ENCODE measurements at regions not wholly inside any gene's neighbourhood (a gene's known extent, or its start where the extent isn't known, plus 50 kb on each side); places are given as distances from the start of the nearest gene placed in this dataset.

GRCh38 chr13:21967871-21968270 lies 297.0 kb downstream of the FGF9 start:
- DNase-seq = no peak

DNA sequence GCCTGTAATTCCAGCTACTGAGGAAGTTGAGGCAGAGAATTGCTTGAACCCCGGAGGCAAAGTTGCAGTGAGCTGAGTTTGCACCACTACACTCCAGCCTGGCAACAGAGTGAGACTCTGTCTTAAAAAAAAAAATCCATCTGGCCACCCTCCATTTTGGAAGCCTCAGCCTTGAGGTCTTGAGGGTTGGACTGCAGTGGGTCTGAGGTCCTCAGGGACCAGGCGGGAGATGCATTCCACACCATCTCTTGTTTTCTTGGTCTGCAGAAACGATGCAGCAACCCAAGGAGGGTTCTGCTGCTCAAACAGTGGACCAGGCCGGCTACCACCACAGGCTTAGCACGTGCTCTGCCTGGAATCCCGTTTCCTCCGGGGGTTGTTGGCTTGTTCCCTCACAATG lies 299.3 kb downstream of the FGF9 start:
- no peak for DNase-seq

GRCh38 chr13:21970918-21971317 lies 300.0 kb downstream of the FGF9 start:
- no peak for DNase-seq

DNA sequence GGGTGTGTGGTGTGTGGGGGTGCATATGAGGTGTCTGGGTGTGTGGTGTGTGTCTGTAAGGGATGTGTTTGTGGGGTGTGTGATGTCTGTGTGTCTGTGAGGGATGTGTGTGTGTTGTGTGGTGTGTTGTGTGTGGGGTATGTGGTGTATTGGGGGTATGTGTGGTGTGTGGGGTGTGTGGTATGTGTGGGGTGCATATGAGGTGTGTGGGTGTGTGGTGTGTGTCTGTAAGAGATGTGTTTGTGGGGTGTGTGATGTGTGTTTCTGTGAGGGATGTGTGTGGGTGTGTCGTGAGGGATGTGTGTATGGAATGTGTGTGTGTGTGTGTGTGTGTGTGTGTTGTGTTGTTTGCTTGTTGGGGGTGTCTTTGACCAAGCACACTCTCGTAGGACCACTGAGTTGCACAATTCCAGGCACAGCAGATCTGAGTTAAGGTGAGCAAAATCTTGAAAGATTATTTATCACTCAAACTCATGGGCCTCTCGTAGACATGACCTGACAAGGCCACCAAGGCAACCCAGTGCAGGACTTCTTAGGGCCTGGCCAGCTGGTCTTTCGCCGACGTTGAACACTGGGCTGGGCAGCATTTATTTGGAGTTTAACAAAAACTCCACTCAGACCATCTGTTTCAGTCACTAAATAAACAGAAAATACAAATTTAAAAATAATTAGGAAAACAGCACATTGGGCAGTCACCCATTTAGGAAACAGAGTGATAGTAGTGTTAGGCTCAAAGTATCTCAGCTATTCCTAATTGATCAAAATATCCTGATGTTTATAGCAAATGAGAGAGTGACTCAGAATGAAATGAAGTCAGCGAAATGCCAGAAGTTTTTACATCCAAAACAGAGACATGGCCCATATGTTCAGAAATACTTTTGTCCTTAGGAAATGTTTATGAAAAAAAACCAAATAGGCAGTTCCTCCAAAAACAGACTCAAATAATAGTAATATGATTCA lies 301.1 kb downstream of the FGF9 start:
- no peak for DNase-seq

DNA sequence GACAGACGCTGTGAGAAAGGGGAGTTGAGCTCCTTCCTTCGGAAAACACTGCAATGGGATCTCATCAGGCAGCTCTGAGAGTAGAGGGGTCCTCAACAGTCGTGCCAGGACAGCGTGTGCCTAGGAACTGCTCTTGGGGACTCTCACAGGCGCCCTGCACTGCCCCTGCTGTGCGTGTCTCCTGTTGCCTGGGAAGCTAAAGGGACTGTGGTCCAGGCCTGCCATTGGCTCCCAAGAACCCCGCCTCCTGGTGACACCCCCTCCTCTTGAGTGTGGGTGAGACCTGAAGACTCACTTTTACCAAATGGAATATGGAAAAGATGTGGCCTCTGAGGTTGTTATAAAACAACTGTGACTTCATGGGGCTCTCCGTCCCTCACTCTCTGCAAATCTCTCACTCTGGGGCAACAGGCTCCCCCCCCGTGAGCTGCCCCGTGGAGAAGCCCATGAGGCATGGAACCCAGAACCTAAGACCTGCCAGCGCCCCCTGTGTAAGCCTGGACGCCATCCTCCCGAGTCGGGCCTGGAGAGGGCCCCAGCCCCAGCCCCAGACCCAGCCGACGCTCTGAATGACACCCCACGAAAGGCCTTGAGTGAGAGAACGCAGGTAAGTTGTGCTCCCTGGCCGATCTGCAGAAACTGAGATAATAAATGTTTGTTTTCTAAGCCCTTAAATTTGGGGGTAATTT lies 302.7 kb downstream of the FGF9 start:
- no peak for DNase-seq

GRCh38 chr13:21974741-21975140 lies 303.9 kb downstream of the FGF9 start:
- DNase-seq = no peak

DNA sequence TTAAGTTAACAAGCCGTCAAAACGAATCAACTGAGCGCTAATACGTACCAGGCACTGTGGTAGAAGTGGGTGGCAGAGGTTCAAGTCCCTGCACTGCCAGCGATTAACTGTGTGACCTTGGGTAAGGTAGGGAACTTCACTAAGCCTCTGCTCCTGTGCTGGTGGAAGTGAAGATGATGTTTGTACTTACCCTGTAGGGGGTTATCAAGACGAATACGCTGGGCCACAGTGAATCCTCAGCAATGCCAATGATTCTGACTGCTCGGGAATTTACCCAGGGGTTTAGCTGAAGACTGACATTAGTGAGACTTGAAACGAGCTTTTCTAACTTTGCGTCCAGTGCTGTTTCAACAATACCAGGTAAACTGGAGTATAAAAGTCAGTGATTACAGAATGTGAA lies 305.3 kb downstream of the FGF9 start:
- no peak for DNase-seq

GRCh38 chr13:21979161-21979806 lies 308.4 kb downstream of the FGF9 start:
- DNase-seq = no peak

- DNase-seq = no peak
These were observed 309.2 kb downstream of the FGF9 start for GRCh38 chr13:21980049-21980448.

DNA sequence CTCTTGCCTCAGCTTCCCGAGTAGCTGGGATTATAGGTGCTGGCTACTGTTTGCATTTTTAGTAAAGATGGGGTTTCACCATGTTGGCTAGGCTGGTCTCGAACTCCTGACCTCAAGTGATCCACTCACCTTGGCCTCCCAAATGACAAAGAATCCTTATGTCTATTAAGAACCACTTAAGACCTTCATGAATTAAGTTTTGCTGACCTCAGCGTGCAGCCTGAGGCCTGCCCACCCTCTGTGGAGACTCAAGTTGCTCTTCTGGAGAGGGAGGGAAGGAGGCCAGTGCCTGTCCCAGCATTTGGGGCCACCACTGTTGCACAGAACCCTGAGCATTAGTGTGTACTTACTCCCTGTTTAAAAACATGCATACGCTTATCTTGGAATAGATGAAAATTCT lies 313.3 kb downstream of the FGF9 start:
- no peak for DNase-seq

DNA sequence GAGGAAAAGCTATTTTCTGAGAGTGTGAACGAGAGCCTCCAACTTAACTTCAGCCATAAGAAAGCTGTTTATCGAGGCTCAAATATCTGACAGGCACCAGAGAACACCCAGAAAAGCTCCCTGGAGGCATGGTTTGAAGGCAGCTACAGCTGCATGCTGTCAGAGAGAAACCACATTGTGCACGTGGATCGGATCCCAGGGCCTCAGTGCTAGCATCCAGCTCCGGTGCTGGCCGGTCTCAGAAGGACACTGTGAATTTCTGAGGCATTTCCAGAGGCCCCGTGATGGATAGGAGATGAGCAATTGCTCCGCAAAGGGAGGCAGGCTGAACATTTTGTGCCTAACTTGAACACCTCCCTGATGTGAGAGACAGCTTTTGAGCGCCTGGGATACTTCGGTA lies 315.7 kb downstream of the FGF9 start:
- no peak for DNase-seq

DNA sequence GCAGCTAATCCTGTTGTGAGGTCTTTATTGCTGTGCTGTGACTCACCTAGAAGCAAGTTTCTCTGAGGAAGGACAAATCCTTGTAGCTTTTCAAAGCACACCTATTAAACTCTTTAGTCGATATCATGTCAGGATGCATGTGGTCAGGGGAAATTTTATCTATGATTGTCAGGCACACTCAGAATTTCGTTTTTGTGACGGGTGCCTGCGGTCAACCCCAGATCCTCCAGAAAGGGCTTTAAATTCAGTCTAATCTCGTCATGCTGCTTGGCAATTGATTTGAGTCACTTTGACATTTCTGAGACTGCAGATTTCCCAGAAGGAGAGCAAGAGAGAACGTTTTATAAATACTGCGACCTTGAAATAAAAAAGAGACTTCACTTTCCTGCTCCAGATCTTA lies 316.9 kb downstream of the FGF9 start:
- peak; percentile 24 for DNase-seq

DNA sequence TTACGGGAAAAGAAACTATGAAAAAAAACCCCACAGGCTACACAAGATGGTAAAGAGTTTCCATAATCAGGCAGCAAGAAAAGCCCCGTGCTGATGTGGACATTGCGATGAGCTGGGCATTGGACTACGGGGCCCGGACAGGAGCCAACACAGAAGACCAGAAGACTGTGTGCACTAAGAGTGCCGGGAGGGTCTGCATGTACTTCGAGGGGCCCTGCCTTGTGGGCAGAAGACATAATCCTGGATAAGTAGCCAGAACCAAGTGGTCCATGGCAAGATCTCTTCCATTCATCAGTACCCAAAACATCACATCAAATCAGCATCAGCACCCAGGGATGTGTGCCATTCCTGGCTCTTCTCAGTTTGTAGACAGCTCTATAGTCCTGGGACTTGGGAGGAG lies 317.8 kb downstream of the FGF9 start:
- no peak for DNase-seq

GRCh38 chr13:21996049-21996448 lies 325.2 kb downstream of the FGF9 start:
- no peak for DNase-seq

GRCh38 chr13:21997726-21998125 lies 326.9 kb downstream of the FGF9 start:
- no peak for DNase-seq

DNA sequence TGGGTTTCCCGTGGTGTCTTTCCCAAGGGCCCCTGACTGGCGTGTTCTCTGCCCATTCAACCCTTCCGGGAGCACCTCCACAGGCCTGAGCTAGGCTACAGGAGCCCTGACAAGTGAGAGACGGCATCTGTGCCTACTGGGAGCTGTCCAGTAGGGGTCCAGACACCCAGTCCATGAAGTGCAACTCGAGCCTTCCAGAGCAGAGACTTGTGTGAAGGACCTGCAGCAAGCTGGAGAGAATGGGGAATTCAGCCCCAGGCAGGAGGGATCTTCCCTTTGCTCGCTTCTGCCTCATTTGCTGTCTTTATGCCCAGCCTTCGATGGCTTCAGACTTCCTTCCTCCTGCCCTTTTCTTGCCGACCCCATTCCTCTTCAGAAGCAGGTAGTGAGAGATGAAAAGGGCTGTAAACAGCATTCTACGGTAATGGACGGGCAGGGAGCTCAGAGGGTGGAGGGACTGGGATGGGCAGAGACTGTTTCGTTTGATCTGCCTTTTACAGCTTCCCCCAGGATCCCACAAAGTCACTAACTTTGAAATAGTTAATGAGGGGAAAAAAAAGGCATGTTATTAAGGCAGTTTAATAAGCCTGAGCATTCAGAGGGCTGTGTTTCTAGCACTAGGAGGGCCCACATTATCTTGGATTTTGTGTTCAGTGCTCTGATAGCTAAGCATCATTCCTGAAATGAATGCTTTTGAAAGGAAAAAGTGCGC lies 327.6 kb downstream of the FGF9 start:
- DNase-seq = no peak

DNA sequence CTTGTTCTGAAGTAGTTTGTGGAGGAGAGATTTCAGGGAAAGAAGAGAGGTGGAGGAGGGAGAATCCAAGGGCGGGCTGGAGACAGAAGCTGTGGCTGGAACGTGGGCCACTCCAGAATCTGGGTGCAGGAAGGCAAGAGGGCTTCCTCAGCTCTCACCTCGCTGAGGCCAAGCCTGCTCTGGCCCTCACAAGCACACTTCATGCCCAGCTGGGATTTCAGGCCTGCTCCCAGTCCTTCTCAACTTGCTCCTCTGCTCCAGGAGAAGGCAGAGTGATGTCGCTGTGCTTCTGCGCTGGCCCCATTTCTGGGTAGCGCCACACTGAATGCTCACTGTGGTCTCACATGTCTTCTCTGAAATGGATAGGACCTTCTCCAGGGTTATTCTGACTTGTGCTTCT lies 328.8 kb downstream of the FGF9 start:
- DNase-seq = no peak

DNA sequence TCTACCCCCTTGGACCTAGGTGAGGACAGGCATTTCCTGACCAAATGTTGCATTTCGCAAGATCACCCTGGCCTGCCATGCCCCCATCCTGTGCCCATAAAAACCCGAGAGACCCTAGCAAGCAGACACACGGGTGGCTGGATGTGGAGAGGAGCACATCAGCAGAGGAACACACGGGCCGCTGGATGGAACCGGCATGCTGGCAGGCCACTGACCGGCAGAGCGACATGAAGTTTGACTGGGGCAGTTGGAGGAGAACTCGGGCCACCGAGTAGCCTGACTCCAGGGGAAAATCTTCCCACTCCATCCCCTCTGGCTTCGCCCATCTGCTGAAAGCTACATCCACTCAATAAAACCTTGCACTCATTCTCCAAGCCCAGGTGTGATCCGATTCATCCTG lies 329.3 kb downstream of the FGF9 start:
- DNase-seq = no peak

GRCh38 chr13:22001336-22001735 lies 330.5 kb downstream of the FGF9 start:
- DNase-seq = no peak

DNA sequence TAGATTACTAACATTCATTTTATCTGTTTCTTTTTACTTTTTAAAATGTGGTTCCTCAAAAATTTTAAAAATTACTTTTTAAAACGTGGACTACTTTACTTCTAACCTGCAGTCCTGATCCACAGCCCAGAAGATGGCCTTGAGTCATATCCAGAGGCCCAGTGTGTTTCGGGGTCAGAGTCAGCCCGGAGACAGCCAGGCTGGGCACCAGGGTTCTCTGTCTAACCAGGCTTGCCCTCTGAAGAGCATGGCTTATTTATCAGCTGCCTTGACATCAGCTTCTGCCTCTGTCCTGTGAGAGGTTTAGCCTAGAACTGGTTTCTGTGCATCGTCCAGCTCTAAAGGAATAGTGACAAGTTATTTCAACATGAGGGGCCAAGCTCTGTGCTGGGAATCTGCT lies 332.0 kb downstream of the FGF9 start:
- DNase-seq = no peak

DNA sequence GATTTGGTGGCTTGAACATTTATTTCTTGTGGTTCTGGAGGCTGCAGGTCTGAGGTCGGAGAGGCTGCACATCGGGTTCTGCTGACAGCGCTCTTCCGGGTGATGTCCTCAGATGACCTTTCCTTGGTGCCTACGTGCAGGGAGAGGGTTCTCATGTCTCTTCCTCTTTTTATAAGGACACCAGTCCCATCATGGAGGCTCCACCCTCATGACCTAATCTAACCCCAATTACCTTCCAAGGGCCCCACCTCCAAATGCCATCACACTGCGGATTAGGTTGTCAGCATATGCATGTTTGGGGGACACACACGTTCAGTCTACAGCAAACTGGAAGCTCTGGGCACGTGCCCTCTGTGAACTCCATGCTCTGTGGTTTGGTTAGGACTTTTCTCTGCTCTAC lies 338.6 kb downstream of the FGF9 start:
- no peak for DNase-seq

DNA sequence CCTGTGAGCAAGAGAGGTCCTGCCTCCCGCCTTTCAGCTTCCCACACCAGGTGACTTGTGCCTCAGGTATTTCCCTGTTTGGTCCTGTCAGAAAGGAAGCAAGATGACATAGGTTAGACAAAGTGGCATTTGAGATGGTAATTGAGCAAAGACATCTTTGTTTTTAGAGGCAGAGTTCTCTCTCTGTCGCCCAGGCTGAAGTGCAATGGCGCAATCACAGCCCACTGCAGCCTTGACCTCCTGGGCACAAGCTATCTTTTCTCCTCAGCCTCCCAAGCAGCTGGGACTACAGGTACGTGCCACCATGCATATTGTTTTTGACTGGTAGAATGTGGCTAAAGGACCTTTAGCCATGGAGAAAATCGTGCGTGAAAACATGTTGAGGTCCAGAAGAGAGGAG lies 339.1 kb downstream of the FGF9 start:
- DNase-seq = no peak

DNA sequence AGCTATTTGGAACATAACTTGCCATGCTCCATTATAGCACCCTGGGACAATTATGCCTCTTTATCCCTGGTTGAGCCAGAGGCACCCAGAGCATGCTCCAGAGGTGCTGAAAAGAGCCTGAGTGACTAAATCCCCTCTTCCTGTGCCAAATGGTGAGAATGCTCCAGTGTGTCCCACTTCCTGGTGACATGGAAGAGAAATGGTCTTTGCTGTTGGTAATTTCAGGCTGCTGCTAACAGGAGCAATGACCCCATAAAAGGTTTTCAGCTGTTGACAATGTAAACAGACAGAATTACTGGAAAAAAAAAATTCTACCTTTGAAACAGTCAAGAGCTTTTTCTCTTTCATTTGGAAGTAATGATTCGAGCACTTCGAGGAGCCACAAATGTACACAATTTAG lies 341.8 kb downstream of the FGF9 start:
- no peak for DNase-seq

All from activated CD4-positive, alpha-beta T cell treated with anti-CD3 and anti-CD28 coated beads, Interleukin-10, Interleukin-2, amounts not matched to agents 100 ng/mL and 50 ng/mL, durations not matched to agents 16 hours and 8 hours (primary cell).